GM23248 (cell line): ENCODE measurements at regions not wholly inside any gene's neighbourhood (a gene's known extent, or its start where the extent isn't known, plus 50 kb on each side); places are given as distances from the start of the nearest gene placed in this dataset.

Experiments used
- EZH2 ChIP-seq: fragments of 200-600 bp; sonication (generic); IDR thresholded peaks from 2 replicates; pipeline ENCODE4 v1.6.1; 2018; ENCODE audit warnings: antibody characterized with exemption, mild to moderate bottlenecking; ENCODE audit not compliant: insufficient read depth, poor library complexity, severe bottlenecking
- EZH2phosphoT487 ChIP-seq: fragments of 200-600 bp; sonication (generic); IDR thresholded peaks from 2 replicates; pipeline ENCODE4 v1.6.1; 2018; ENCODE audit warnings: antibody characterized with exemption, moderate library complexity, mild to moderate bottlenecking, low read depth; ENCODE audit not compliant: insufficient read depth

DNA sequence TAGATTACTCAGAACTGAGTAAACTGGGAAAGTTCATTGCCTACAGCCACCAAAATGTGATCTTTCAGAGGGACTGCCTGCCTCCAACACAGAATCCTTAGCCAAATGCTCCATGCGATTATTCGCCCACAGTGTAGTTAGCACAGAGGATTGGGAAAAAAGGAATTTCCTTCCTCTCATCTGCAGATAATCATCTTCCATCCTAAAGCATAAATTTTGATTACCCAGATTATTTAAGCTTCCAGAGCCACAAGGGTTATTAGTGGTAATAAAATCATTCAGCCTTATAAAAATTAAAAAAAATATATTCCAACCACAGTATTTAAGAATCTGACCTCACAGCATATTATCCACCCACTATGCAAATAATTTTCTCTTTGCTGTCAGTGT lies 285.3 kb upstream of the GRAMD2B start:
- TF ChIP-seq EZH2phosphoT487 (no peak), EZH2 (no peak)
